NCI-H146 (cell line): ENCODE measurements at regions not wholly inside any gene's neighbourhood (a gene's known extent, or its start where the extent isn't known, plus 50 kb on each side); places are given as distances from the start of the nearest gene placed in this dataset.
"Not testable (repeated sequence)": the region's sequence is repeated elsewhere in the genome, so short reads cannot be mapped to it uniquely, and the experiment has no call there.

Experiments used
- DNase-seq: peaks from one replicate; lab custom pipeline; 2025; lab: John Stamatoyannopoulos, UW

GRCh38 chr1:183753464-183753891 is 51.4 kb upstream of the RGL1 start:
- no peak for DNase-seq

DNA sequence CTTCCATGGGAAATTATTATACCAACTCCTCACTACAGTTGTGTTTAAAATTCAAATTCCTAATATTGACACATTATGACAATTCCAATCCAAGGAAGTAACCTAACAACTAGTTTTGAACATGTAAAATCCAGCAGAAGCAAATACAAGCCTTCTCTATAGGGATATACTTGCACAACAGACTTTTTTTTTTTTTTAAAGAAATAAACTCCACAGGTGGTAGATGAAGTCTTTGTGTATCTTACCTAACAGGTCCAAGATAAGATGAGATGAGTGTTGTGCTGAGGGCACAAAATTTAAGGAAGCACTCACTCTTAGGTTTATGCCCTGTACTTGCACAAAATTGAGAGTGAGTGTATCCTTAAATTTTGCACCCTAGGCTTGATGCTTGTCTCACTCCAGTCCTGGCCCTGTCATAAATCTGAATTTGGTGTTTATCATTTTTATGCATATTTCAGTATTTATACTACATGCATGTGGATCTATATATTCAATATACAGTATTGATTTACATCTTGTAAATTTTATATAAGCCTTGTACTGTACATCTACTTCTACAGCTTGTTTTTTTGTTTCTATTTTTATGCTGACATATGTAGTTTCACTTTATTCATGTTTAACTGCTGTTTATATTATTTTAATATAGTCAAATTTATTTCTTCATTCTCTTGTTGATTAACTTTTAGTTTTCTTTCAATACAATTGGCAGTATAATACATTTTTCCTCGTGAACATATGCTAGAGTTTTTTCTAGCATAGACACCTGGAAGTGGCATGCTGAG is 60.6 kb upstream of the RGL1 start:
- no peak for DNase-seq

DNA sequence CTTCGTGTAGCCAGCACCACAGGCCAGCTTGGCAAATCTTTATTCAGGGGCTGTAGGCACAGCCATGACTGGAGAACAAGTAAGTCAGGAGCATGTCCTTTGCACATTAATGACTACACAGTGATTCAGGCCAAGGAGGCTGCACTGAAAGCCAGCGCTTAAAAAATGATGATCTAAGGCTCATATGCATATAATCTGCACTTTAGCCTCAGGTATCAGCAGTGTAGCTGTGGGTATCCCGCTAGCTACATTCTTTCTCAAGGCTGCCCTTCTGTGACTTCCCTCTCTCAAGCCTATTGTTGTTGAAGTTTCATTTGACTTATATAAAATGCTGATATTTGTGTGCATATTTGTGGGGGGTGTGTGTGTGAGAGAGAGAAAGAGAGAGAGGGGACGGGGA is 62.6 kb upstream of the RGL1 start:
- no peak for DNase-seq

GRCh38 chr1:183739741-183740271 is 65.1 kb upstream of the RGL1 start:
- no peak for DNase-seq

DNA sequence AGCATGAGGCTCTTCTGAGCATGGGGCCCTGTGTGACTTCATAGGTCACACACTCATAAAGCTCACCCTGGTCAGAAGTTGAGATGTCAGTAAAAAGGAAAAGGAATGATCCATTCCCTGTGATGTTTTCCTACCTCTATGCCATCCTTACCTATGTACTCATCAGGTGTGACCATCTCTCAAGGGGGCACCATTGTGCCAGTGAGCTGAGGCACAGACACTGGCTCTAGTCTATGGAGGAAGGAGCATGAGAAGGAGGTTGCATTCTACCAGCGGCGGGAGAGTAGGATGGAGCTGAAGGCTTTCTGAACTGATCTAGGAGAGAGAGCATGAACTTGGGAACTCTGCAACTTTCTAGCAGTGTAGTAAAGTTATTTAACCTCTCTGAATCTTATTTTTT is 65.8 kb upstream of the RGL1 start:
- no peak for DNase-seq

DNA sequence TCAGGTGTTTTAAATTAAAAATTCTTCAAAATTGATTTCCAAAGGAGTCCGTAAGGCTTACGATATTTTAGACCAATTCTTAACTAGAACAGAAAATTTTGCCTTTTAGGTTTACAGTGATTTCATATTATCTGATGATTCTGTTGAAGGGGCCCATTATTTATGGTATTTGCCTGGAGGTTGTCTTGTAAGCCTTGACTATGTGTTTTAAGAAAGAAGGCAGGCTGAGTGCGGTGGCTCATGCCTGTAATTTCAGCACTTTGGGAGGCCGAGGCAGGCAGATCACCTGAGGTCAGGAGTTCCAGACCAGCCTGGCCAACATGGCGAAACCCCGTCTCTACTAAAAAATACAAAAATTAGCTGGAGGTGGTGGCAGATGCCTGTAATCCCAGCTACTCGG is 67.0 kb upstream of the RGL1 start:
- not testable (repeated sequence) for DNase-seq

GRCh38 chr1:183736343-183736742 is 68.6 kb upstream of the RGL1 start:
- DNase-seq, result no peak

DNA sequence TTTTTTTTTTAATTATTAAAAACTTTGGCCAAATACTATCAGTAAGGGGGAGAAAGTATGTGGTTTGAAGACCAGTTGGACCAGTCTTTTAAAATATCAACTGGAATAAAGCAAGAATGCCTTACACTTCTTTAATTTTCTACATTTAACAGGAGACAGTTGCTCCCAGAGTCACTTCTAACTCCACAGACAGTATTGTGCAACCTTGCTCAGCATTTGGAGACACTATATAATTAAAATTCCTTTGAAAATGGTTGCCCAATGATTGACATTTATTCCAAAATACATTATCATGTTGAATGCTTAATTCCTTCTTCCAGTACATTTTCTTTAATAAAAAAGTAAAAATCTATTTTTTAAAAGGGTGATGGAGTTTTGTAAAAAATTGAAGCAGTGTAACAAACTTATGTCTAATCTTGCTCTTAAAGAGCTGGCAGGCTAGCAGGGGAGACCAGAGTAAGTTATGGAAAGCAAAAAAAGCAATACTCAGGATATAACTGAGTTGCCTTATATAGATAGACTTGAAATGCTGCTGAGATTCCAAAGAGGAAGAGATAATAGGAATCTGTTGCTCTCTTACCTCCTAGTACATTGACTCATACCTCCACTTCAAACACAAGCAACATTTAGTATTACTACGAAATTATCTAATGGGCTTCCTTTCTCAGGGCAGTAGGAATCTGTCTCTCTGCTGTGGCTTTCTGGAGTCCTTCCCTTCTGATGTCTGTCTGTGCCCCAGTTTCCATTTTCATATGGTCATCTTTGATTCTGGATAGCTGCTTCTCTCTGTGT is 69.7 kb upstream of the RGL1 start:
- no peak for DNase-seq

DNA sequence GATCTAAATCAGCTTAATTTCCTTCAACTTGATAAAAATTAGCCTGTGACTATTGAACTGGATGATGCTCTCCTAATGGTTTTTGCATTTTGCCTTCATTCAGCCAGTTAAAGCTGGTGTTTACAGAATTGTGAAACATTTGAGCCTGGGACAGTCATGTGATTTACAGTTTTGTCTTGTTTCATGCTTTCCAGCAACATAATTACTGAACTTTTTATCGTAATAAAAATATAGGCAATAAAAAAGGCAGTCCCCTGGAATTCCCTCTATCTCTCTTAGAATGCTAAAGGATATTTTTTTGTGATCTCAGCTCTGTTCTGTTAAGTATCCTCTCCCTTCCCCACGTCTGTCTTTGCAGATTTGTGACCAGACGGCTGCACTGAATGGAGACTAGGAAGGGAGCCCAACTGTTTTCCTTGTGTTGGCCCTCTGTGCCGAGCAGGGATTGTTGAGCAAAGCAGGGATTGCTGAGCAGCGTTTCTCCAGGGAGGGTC is 70.3 kb upstream of the RGL1 start:
- DNase-seq, result no peak

DNA sequence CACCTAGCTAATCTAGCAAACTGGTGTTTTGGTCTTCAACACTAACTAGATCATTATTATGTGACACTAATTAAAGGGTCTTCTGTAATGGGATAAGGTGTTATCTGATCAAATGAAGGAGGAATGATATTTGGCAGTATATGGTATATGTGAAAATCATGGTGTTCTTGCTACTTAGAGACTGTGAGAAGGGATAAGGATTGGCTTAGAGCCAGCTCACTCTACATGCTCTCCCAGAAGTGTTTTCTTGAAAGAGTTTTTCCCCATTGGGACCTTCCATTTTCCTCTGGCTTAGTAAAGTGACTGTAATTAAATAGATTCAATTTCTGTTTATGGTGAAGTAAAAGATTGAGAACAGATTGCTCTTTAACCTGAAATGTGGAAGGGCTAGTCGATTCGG is 71.2 kb upstream of the RGL1 start:
- no peak for DNase-seq

- DNase-seq, result no peak
These were observed 72.6 kb upstream of the RGL1 start for GRCh38 chr1:183732236-183732880.

GRCh38 chr1:183730886-183731573 is 73.9 kb upstream of the RGL1 start:
- no peak for DNase-seq

DNA sequence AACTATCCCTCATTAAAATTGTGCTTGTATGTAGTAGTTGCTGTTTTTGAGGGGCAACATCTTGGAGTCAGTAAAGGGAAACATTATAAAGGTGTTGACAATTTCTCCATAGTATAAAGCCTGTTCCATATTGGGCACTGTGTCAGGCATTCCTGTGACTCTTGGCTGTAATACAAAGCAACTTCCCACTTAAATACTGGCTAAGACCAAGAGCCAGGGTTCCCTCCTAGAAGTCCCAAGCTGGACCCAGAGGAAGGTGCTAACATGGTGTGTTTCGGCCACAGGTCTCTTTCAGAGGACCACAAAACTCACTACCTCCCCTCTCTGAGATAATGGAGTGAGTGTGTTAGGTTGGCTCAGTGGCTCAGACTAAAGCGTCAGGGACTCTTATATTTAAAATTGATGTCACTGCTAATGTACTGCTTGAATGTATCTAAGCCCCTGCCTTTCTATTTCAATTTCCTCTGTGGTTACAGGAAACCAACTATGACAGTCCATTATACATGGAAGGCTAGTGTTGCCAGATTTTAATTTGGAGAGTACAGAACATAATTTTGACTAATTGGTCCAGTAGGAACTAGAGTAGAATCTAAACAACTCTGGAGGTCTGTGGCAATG is 74.7 kb upstream of the RGL1 start:
- no peak for DNase-seq

DNA sequence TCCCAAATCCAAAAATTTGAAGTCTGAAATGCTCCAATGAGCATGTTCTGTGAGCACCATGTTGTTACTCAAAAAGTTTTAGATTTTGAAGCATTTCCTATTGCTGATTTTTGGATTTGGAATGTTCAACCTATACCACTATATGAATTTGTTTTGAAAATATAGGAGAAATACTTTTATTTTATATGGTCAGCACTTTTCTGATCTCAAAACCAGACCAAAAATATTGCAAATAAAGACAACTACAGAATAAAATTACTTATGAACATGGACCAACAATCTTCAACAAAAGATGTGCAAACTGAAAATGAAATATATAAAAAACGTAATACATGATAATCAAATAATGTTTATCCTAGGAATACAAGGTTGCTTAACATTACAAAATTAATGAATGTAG is 73.7 kb upstream of the APOBEC4 start:
- no peak for DNase-seq

- no peak for DNase-seq
These were observed 71.4 kb upstream of the APOBEC4 start for GRCh38 chr1:183724350-183725042.

GRCh38 chr1:183723571-183723970 is 70.5 kb upstream of the APOBEC4 start:
- no peak for DNase-seq

DNA sequence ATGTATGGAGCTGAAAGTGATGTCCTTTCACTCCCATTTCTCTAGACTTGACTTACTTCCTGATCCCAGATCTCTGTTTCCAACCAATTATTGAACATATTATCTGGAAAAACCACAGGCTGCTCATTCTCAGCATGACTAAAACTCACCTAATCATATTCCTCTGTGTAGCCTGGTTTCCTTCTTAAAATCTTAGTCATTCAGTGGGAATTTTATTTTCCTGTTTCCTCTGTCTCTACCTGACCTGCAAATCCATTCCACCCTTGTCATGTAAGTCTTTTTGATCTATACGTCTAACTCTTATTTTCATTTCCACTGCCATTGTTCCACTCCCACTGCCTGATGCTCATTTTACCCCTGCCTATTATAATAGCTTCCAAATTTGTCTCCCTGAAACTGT is 67.9 kb upstream of the APOBEC4 start:
- no peak for DNase-seq

GRCh38 chr1:183720028-183720427 is 66.9 kb upstream of the APOBEC4 start:
- DNase-seq, result no peak

DNA sequence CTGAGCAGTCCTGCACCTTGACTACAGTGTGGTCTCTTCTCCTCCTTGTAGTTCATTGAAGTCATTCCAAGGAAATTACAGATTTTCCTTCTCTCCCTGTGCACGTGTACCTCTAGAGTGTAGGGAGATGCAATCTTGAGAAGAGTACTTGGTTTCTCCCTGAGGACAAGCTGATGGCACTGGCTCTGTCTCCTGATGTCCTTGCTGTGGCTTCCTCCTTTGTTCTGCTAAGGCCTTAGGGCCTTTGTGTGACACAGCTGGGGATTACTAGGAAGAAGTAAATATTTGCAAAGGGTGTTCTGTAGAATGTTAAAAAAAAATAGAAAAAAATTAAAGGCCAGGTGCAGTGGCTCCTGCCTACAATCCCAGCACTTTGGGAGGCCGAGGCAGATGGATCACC is 66.2 kb upstream of the APOBEC4 start:
- DNase-seq, result peak; percentile 85

DNA sequence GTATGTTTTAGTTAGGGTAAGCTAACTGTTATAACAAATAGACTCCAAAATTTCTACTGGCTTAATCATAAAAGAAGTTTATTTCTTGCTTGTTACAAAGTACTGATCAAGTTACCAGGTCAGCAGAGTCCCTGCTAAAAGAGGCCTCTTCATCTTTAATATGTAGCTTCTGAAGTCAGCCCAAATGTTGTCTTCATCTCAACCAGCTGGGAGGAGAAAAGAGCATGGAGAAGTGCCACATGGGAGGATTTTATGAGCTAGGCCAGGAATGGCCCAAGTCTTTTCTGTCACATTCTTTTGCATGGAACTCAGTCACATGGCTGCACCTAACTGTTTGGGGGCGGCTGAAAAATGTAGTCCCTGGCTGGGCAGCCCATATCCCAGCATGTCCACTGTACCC is 63.2 kb upstream of the APOBEC4 start:
- DNase-seq, result no peak
